HUES48 (cell line): ENCODE measurements at regions not wholly inside any gene's neighbourhood (a gene's known extent, or its start where the extent isn't known, plus 50 kb on each side); places are given as distances from the start of the nearest gene placed in this dataset.

ENCODE experiments used
- H3K27ac ChIP-seq: one replicate; pipeline ENCODE4 v1.7.0; 2013; ENCODE audit warnings: low read depth, low read length, inconsistent platforms
- H3K27me3 ChIP-seq: 2 replicates; pipeline ENCODE4 v1.6.1; 2013; ENCODE audit warnings: mild to moderate bottlenecking, low read length; ENCODE audit not compliant: control insufficient read depth, insufficient read depth
- H3K36me3 ChIP-seq: 2 replicates; pipeline ENCODE4 v1.6.1; 2013; ENCODE audit warnings: low read length; ENCODE audit not compliant: control insufficient read depth, insufficient read depth
- H3K4me1 ChIP-seq: 2 replicates; pipeline ENCODE4 v1.6.1; 2013; ENCODE audit warnings: mild to moderate bottlenecking, low read length; ENCODE audit not compliant: control insufficient read depth, insufficient read depth
- H3K4me3 ChIP-seq: 2 replicates; pipeline ENCODE4 v1.5.1; 2013; ENCODE audit warnings: mild to moderate bottlenecking, low read depth, low read length
- H3K9ac ChIP-seq: 2 replicates; pipeline ENCODE4 v1.6.1; 2013; ENCODE audit warnings: mild to moderate bottlenecking, low read depth, low read length, moderate library complexity
- H3K9me3 ChIP-seq: 2 replicates; pipeline ENCODE4 v1.6.1; 2013; ENCODE audit warnings: low read length; ENCODE audit not compliant: control insufficient read depth, insufficient read depth

DNA sequence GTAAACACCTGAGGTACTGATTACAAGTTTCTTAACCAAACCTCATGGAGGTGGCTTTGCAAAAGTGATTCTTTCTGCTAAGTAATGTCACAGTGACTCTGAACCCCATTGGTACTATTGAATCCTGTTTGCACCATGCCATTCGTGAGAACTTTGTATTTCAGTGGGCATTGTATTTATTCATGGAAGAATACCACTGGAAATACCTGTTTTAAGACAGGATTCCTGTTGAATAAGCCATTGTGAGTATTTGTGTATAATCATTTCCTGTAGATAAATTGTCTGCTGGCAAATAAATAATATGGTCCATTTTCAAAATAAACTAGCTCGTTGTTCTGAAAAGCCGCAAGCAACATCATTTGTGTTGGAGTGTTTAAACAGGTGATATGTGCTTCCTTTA, 136.4 kb upstream of the GUCY1A1 start:
- Histone ChIP-seq H3K9ac (no peak overlapping the region), H3K27ac (no peak overlapping the region), H3K4me1 (no peaks in the 10 kb centered on the region), H3K36me3 (no peaks in the 10 kb centered on the region), H3K9me3 (no peaks in the 10 kb centered on the region), H3K27me3 (no peaks in the 10 kb centered on the region), H3K4me3 (no peak overlapping the region)

DNA sequence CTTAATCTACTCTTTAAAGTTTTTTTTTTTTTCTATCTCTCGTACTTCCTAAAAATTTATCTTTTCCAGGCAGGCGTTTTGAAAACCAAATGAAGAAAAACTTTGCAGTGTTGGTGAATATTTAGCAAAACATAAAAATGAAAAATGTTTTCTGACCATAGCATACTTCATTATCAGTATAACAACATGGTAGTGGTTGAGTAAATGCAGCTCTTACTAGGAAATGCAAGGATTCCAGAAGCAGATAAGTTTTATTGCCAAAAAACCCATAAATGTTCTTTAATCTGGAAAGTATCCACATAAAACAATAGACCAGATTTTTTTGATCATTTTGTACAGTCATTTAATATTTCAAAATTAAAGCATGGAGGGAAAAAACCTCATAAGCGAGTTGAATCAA, 136.9 kb upstream of the GUCY1A1 start:
- no peak overlapping the region for H3K4me3 ChIP-seq

DNA sequence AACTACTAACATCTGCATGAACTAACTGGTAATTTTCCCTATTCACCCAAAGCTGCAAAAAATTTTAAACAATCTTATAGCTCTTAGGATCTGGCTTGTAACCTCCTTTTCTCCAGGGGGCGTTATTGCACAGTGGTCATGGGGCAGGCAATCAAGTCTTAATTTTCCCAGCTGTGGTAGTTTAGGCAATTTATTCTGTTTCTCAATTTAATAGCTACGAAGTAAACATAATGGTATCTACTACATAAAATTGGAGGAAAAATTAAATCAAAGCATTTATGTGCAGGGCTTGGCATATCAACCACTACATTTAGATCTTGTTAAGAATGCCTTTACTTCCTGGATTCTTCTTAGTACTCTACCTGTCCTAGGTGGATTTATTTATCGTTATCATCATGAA, 137.4 kb upstream of the GUCY1A1 start:
- no peaks in the 10 kb centered on the region for H3K9me3 ChIP-seq
- H3K27me3 ChIP-seq, result no peaks in the 10 kb centered on the region
- no peak overlapping the region for H3K4me3 ChIP-seq
- no peak overlapping the region for H3K27ac ChIP-seq
- H3K9ac ChIP-seq, result no peak overlapping the region
- no peaks in the 10 kb centered on the region for H3K4me1 ChIP-seq
- no peaks in the 10 kb centered on the region for H3K36me3 ChIP-seq

More for the DNA sequence above, 136.9 kb upstream of the GUCY1A1 start:
- Histone ChIP-seq H3K36me3 (no peaks in the 10 kb centered on the region), H3K4me1 (no peaks in the 10 kb centered on the region), H3K27me3 (no peaks in the 10 kb centered on the region), H3K9ac (no peak overlapping the region), H3K9me3 (no peaks in the 10 kb centered on the region), H3K27ac (no peak overlapping the region)

DNA sequence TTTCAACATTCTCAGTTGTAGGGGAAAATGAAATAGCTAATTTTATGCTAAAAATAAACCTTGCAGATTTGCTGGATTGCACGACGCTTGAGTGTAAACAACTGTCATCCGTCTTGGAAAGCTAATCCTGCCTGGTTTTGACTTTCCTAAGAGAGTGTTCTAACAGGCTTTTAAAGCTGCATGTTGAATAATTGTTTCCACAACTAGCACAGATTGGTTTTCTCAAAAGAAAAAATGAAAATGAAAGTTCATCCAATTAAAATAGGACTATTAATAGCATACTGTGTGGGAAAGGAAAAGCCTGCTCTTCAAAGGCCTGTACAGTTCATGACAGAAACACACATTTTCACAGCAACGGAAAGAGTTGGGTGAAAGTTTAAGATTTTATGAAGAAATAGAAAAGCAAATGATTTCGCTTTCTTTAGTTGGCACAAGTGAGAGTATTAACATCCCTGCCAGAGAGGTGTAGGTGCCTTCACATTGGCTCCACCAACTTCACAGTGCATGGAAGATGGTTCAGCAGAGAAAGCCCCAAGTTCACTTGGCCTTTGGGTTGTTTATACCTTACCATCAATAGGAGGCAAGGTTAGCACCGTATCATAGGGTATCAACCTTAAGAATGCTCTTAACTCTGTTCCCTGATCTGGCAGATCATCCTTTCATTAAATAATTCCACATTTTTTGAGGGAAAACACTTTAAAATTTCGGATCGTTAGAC, 140.0 kb upstream of the GUCY1A1 start:
- H3K27ac ChIP-seq, result no peak overlapping the region
- H3K9me3 ChIP-seq, result peaks cover 4% of the 10 kb centered on the region
- H3K27me3 ChIP-seq, result no peaks in the 10 kb centered on the region
- H3K9ac ChIP-seq, result no peak overlapping the region
- no peaks in the 10 kb centered on the region for H3K4me1 ChIP-seq
- no peaks in the 10 kb centered on the region for H3K36me3 ChIP-seq
- H3K4me3 ChIP-seq, result no peak overlapping the region

DNA sequence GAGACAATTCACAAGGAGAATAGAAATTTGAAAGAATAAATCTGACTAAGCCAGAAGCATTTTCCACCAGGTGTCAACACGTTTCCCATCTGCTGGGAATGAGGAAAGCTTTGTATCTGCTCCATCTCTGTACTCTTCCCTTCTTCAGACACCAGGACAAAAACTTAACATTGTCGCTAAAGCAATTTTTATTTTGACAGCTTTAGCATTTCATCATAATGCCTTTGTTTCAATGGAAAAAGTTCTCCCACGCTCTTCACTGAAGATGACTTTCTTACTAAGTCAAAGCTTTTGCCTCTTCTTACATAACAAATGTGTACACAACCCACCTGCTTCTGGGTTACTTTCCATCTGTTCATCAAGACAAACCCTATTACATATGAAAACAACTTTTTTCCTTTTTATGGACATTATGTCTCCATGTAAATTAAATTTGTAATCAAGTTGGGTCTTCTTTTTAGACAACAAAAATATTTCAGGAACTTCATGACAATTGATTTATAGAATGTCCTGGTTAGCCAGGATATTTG, 141.7 kb upstream of the GUCY1A1 start:
- no peak overlapping the region for H3K9ac ChIP-seq
- no peak overlapping the region for H3K4me3 ChIP-seq
- no peaks in the 10 kb centered on the region for H3K36me3 ChIP-seq
- peaks cover 11% of the 10 kb centered on the region for H3K9me3 ChIP-seq
- H3K27ac ChIP-seq, result no peak overlapping the region
- H3K4me1 ChIP-seq, result no peaks in the 10 kb centered on the region
- no peaks in the 10 kb centered on the region for H3K27me3 ChIP-seq

DNA sequence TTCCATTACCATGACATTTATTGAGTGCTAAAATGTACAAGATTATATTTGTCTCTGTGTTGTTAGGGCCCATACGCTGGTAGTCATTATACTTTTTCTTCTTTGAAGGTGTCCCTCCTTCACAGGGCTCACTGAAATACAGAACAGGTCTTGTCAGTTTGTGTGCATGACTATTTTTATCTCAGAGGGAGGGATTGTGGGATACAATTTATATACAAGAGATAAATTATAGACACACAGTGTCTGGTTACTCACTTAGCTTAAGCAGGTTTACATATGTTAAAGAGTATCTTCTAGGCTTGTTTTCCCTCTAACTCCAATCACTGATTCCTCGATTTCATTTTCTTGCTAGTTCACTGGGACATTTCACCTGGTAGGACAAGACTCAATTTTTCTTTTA, 143.3 kb upstream of the GUCY1A1 start:
- Histone ChIP-seq H3K27me3 (no peaks in the 10 kb centered on the region), H3K9me3 (peaks cover 11% of the 10 kb centered on the region)

DNA sequence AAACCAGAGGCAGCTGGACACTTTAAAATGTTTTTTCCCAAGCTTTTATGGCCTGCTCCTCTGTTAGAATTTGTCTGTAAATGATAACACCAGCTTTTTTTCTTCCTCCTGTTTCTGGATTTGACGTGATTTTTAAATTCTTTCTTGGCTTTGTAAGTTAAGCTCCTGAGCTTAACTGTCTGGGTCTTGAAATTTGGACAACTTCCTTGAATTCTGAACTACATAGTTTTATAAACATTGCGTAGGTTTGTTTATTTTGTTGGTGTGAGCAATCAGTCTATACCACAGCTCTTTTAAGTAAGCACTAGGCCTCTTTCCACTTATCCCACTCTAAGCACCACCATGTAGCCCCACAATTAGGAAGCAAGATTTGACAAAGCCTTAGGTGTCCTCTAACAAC, 144.4 kb upstream of the GUCY1A1 start:
- Histone ChIP-seq H3K4me3 (no peak overlapping the region), H3K4me1 (no peaks in the 10 kb centered on the region), H3K9me3 (peaks cover 11% of the 10 kb centered on the region), H3K36me3 (no peaks in the 10 kb centered on the region), H3K27ac (no peak overlapping the region), H3K9ac (no peak overlapping the region), H3K27me3 (no peaks in the 10 kb centered on the region)

More for the DNA sequence above, 143.3 kb upstream of the GUCY1A1 start:
- no peak overlapping the region for H3K27ac ChIP-seq
- no peak overlapping the region for H3K9ac ChIP-seq
- no peak overlapping the region for H3K4me3 ChIP-seq
- H3K4me1 ChIP-seq, result no peaks in the 10 kb centered on the region
- H3K36me3 ChIP-seq, result no peaks in the 10 kb centered on the region

DNA sequence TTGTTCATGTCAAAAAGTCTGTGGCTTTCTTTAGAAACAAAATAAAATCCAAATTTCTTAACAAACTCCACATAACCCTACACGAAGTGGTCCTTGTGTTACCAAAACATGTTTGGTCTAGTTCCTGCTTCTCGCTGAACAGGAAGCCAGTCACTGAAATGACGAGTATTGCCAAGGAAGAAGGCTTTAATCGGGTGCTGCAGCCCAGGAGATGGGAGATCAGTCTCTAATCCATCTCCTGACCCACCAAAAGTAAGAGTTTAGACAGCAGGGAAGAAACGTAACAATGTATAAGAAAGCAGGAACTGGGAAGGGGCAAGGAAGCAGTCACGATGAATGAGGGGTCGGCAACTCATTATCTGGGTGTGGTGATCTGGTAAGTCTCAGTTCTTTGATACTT, 144.6 kb upstream of the MAP9 start:
- H3K27me3 ChIP-seq, result no peaks in the 10 kb centered on the region
- H3K9me3 ChIP-seq, result peaks cover 11% of the 10 kb centered on the region
- H3K4me3 ChIP-seq, result no peak overlapping the region
- H3K36me3 ChIP-seq, result no peaks in the 10 kb centered on the region
- no peaks in the 10 kb centered on the region for H3K4me1 ChIP-seq
- H3K9ac ChIP-seq, result no peak overlapping the region
- H3K27ac ChIP-seq, result no peak overlapping the region

DNA sequence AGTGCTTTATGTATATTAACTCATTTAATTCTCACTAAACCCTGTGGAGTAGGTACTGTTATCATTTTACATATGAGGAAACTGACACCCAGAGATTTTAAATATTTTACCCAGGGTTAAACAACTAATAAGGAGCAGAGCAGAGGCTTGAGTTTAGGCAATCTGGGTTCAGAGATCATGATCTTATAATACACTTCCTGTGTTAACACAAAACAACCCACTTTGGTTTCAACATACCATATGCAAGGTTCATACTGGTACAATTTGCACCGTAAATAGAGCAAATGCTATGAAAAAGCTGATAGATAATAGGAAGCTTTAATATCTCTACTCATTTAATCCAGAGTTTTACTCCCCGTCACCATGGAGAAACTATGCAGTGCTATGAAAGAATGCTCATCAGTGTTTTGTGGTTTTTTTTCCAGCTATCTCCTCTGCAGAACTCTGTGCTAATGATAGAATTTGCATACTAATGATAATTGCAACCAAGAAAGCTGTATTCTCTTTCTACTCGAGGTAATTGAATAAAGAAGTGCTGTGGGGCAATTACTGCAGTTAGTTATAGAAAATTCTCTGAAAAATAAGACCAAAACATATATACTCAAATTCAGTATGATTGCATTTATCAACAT, 138.8 kb upstream of the MAP9 start:
- H3K9me3 ChIP-seq, result 0 out of 2 replicates have a peak, but pooled peaks cover under 1% of the 10 kb centered on the region
- H3K36me3 ChIP-seq, result no peaks in the 10 kb centered on the region
- H3K27me3 ChIP-seq, result no peaks in the 10 kb centered on the region
- no peak overlapping the region for H3K27ac ChIP-seq
- H3K4me3 ChIP-seq, result no peak overlapping the region
- H3K9ac ChIP-seq, result no peak overlapping the region
- peaks cover 4% of the 10 kb centered on the region; the same call in 1 of the 2 replicates for H3K4me1 ChIP-seq

DNA sequence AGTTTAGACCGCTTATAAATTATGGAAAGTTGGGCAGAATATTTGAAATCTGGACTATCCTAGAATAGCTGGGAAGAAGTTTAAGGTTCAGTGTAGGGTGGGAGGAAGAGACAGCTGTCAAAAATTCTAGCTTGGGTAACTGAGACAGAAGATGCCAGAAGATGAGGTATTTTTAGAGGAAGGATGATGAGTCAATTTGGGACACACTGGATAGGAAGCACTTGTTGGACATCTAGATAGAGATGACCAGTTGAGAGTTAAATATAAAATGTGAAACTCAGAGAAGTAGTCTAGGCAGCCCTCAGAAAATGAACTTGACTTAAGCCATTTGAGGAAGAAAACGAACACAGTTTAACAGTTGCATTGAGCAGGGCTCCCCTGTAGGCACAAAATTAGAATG, 137.9 kb upstream of the MAP9 start:
- Histone ChIP-seq H3K27ac (no peak overlapping the region), H3K36me3 (no peaks in the 10 kb centered on the region), H3K27me3 (no peaks in the 10 kb centered on the region), H3K4me1 (peaks cover 4% of the 10 kb centered on the region; the same call in 1 of the 2 replicates), H3K9me3 (no peaks in the 10 kb centered on the region), H3K9ac (no peak overlapping the region), H3K4me3 (no peak overlapping the region)

DNA sequence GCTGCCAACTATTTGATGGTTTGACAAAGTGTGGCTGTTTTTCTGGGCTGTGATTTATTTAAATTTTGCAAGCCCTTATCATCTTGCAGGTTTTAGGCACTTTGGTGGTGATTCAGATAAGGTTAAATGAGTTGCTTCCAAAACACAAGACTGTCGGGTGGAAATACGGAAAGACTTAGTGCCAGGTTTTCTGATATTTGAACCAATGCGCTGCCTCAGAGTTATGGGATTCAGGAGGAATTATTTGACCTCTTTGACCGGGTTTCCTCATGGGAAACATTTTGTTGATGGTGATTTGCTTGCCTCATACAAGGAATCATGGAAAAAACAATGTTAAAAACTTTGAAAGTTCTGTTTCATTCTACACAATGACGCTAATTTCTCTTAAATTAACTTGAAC, 136.1 kb upstream of the MAP9 start:
- Histone ChIP-seq H3K9ac (no peak overlapping the region), H3K4me1 (peaks cover 4% of the 10 kb centered on the region; the same call in 1 of the 2 replicates)

More for the DNA sequence above, 136.1 kb upstream of the MAP9 start:
- Histone ChIP-seq H3K4me3 (no peak overlapping the region), H3K27me3 (no peaks in the 10 kb centered on the region), H3K9me3 (no peaks in the 10 kb centered on the region), H3K36me3 (no peaks in the 10 kb centered on the region), H3K27ac (no peak overlapping the region)
